OCI-LY7 (cell line): ENCODE measurements at regions not wholly inside any gene's neighbourhood (a gene's known extent, or its start where the extent isn't known, plus 50 kb on each side); places are given as distances from the start of the nearest gene placed in this dataset.

Experiments
- BruUV-seq: library from RNA; stranded (reverse); fragments of 400-500 nt; replicated peaks from 2 replicates; lab custom pipeline; 2021; lab: Mats Ljungman, UMichigan
- CTCF ChIA-PET: fragments of 300-600 bp; sonication (Branson Sonifier 250); formaldehyde crosslinking; loops from one replicate; lab custom pipeline; 2022; ENCODE audit warnings: antibody characterized with exemption; ENCODE audit not compliant: unreplicated experiment; lab: Charles Lee
- POLR2A ChIA-PET: fragments of 300-600 bp; sonication (Branson Sonifier 250); formaldehyde crosslinking; loops from one replicate; lab custom pipeline; 2022; ENCODE audit warnings: antibody characterized with exemption; lab: Charles Lee
- DNase-seq: peaks from one replicate; pipeline ENCODE4 v3.0.0-alpha.2; 2015; ENCODE audit warnings: low spot score
- H2AFZ ChIP-seq: fragments of 200-600 bp; sonication (generic), shearing (Covaris generic); 2 replicates; pipeline ENCODE4 v1.6.1; 2014; ENCODE audit warnings: mild to moderate bottlenecking, antibody characterized with exemption, low read length, moderate library complexity
- H3K27ac ChIP-seq: fragments of 200-600 bp; sonication (generic); 2 replicates; pipeline ENCODE4 v1.5.1; 2014; ENCODE audit warnings: mixed run types, low read depth, mild to moderate bottlenecking, moderate library complexity, low read length, inconsistent platforms; ENCODE audit not compliant: poor library complexity, severe bottlenecking
- H3K36me3 ChIP-seq: fragments of 200-600 bp; sonication (generic); 2 replicates; pipeline ENCODE4 v1.6.1; 2014; ENCODE audit warnings: mild to moderate bottlenecking, antibody characterized with exemption, low read length, moderate library complexity, mixed read lengths; ENCODE audit not compliant: insufficient read depth
- H3K4me1 ChIP-seq: fragments of 200-600 bp; sonication (generic); 2 replicates; pipeline ENCODE4 v1.5.1; 2014; ENCODE audit warnings: mild to moderate bottlenecking, low read length; ENCODE audit not compliant: insufficient read depth, poor library complexity, severe bottlenecking
- H3K4me2 ChIP-seq: fragments of 200-600 bp; sonication (generic); 2 replicates; pipeline ENCODE4 v1.6.1; 2014; ENCODE audit warnings: mild to moderate bottlenecking, low read length
- H3K4me3 ChIP-seq: fragments of 200-600 bp; sonication (generic); 2 replicates; pipeline ENCODE4 v1.5.1; 2014; ENCODE audit warnings: mild to moderate bottlenecking, low read depth, low read length; ENCODE audit not compliant: poor library complexity, severe bottlenecking
- H3K79me2 ChIP-seq: fragments of 200-600 bp; sonication (generic); 2 replicates; pipeline ENCODE4 v1.6.1; 2016; ENCODE audit warnings: low read depth, mild to moderate bottlenecking, low read length, moderate library complexity, mixed read lengths; ENCODE audit not compliant: insufficient read depth
- H3K9me2 ChIP-seq: fragments of 200-600 bp; sonication (generic); 2 replicates; pipeline ENCODE4 v1.6.1; 2016; ENCODE audit warnings: mild to moderate bottlenecking, low read length, mixed read lengths; ENCODE audit not compliant: insufficient read depth
- H3K9me3 ChIP-seq: fragments of 200-600 bp; sonication (generic); 2 replicates; pipeline ENCODE4 v1.6.1; 2014; ENCODE audit warnings: mild to moderate bottlenecking, mixed run types, low read length, mixed read lengths
- H4K20me1 ChIP-seq: fragments of 200-600 bp; sonication (generic); 2 replicates; pipeline ENCODE4 v1.6.1; 2014; ENCODE audit warnings: mild to moderate bottlenecking, antibody characterized with exemption, low read length, moderate library complexity, mixed read lengths; ENCODE audit not compliant: insufficient read depth
- EZH2phosphoT487 ChIP-seq: fragments of 200-600 bp; sonication (generic); IDR thresholded peaks from 2 replicates; pipeline ENCODE4 v1.6.1; 2018; ENCODE audit warnings: low read depth, borderline replicate concordance, mild to moderate bottlenecking, mixed run types, antibody characterized with exemption, low read length, moderate library complexity, mixed read lengths
- intact Hi-C: fragments of 100-400 bp; cut with micrococcal nuclease; formaldehyde crosslinking; loops from one replicate; pipeline ENCODE4 v1.10.0; 2022; ENCODE audit not compliant: unreplicated experiment
- TF ChIP-seq, protein P1 (sequence below): fragments of 200-600 bp; sonication (generic); conservative IDR thresholded peaks from 2 replicates; pipeline ENCODE4 v1.5.1; 2014; ENCODE audit warnings: mild to moderate bottlenecking, antibody characterized with exemption, low read length, moderate library complexity, mixed read lengths

DNA sequence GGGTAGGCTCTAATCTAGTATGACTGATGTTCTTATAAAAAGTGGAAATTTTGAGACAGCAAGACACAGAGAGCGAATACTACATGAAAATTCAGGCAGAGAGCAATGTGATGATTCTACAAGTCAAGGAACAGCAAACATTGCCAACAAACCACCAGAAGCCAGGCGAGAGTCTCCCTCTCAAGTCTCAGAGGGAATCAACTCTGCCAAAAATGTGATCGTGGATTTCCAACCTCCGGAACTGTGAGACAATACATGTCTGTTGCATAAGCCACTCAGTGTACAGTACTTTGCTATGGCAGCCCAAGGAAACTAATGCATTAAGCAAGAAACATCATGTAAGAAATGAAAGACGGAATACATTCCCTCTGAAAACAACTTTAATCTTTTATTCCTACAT is 52.1 kb upstream of the CCNG1 start:
- TF ChIP-seq EZH2phosphoT487, result no peak
- TF ChIP-seq, protein P1, sequence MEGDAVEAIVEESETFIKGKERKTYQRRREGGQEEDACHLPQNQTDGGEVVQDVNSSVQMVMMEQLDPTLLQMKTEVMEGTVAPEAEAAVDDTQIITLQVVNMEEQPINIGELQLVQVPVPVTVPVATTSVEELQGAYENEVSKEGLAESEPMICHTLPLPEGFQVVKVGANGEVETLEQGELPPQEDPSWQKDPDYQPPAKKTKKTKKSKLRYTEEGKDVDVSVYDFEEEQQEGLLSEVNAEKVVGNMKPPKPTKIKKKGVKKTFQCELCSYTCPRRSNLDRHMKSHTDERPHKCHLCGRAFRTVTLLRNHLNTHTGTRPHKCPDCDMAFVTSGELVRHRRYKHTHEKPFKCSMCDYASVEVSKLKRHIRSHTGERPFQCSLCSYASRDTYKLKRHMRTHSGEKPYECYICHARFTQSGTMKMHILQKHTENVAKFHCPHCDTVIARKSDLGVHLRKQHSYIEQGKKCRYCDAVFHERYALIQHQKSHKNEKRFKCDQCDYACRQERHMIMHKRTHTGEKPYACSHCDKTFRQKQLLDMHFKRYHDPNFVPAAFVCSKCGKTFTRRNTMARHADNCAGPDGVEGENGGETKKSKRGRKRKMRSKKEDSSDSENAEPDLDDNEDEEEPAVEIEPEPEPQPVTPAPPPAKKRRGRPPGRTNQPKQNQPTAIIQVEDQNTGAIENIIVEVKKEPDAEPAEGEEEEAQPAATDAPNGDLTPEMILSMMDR, result no peak
- Histone ChIP-seq H3K4me3 (no peak overlapping the region), H3K4me1 (no peaks in the 10 kb centered on the region), H4K20me1 (no peaks in the 10 kb centered on the region), H3K36me3 (no peaks in the 10 kb centered on the region), H3K9me2 (no peaks in the 10 kb centered on the region), H3K79me2 (no peaks in the 10 kb centered on the region), H3K9me3 (no peaks in the 10 kb centered on the region), H3K27ac (no peak overlapping the region), H2AFZ (no peak overlapping the region), H3K4me2 (no peak overlapping the region)
- intact Hi-C loops, result no loop called here
- ChIA-PET CTCF (no interaction called here), POLR2A (no interaction called here)
- no TSS peak for BruUV-seq
- no peak for DNase-seq

DNA sequence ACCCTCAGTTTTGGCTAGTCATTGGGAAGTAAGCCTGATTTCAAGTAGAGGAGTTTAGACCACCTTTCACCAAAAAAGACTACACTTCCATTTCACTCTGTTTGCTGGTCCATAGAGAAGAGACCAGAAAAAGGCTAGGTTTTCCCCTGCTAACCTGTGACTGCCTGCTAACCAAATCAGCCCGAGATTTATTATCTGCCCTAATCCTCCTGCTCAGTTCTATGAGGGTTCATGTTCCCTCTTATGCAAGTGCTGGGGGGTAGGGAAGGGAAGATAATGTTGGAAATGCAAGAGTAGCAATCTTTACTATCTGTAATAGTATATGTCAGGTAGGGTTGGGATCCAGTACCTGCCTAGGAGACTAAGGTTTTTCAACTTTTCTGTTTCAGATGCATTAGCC is 51.6 kb upstream of the CCNG1 start:
- H2AFZ ChIP-seq, result no peak overlapping the region
- H3K4me3 ChIP-seq, result no peak overlapping the region
- no peak for DNase-seq
- ChIA-PET POLR2A (no interaction called here), CTCF (no interaction called here)
- no peaks in the 10 kb centered on the region for H3K9me2 ChIP-seq
- H4K20me1 ChIP-seq, result no peaks in the 10 kb centered on the region
- H3K9me3 ChIP-seq, result no peaks in the 10 kb centered on the region
- H3K36me3 ChIP-seq, result no peaks in the 10 kb centered on the region
- TF ChIP-seq, protein P1, result no peak
- TF ChIP-seq EZH2phosphoT487, result no peak
- H3K4me2 ChIP-seq, result no peak overlapping the region
- no TSS peak for BruUV-seq
- no peak overlapping the region for H3K27ac ChIP-seq
- no peaks in the 10 kb centered on the region for H3K4me1 ChIP-seq
- H3K79me2 ChIP-seq, result no peaks in the 10 kb centered on the region
- intact Hi-C loops, result no loop called here

DNA sequence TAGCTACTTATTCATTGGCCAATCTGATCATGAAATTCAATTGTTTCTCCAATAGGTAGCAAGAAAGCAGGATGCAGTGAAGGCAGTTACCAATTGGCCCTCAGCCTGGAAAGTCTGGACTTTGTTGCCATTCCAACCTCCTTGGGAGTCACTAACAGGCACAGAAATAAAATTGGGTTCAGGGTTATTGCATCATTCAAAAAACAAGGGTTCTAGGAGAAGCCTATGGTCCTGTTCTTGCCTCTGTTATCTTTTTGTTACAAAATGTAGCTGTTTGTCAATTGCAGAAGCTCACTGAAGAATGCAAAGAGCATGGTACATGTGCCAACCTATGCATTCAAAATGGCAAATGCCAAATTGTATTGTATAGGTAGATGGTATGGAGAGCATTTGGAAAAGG is 51.0 kb upstream of the CCNG1 start:
- no TSS peak for BruUV-seq
- H3K4me1 ChIP-seq, result no peaks in the 10 kb centered on the region
- H4K20me1 ChIP-seq, result no peaks in the 10 kb centered on the region
- no peaks in the 10 kb centered on the region for H3K9me2 ChIP-seq
- H3K79me2 ChIP-seq, result no peaks in the 10 kb centered on the region
- no peak for DNase-seq
- TF ChIP-seq EZH2phosphoT487, result no peak
- TF ChIP-seq, protein P1, result no peak
- CTCF ChIA-PET, result no interaction called here
- H3K27ac ChIP-seq, result no peak overlapping the region
- no peak overlapping the region for H3K4me3 ChIP-seq
- POLR2A ChIA-PET, result no interaction called here
- intact Hi-C loops, result no loop called here
- H3K4me2 ChIP-seq, result no peak overlapping the region
- H3K9me3 ChIP-seq, result no peaks in the 10 kb centered on the region
- no peaks in the 10 kb centered on the region for H3K36me3 ChIP-seq
- H2AFZ ChIP-seq, result no peak overlapping the region
